H1 (cell line): ENCODE measurements at regions not wholly inside any gene's neighbourhood (a gene's known extent, or its start where the extent isn't known, plus 50 kb on each side); places are given as distances from the start of the nearest gene placed in this dataset.

ENCODE experiments used
- CHD1 ChIP-seq: IDR thresholded peaks from 2 replicates; pipeline ENCODE4 v1.6.1; 2012; ENCODE audit warnings: low read depth, low read length, improper control_type of control experiment
- CTBP2 ChIP-seq: IDR thresholded peaks from 2 replicates; pipeline ENCODE4 v1.7.0; 2011; ENCODE audit warnings: borderline replicate concordance, mild to moderate bottlenecking, moderate library complexity, mixed read lengths, low read length; ENCODE audit not compliant: insufficient read depth, insufficient read length
- RFX5 ChIP-seq: IDR thresholded peaks from 2 replicates; pipeline ENCODE4 v1.6.1; 2011; ENCODE audit warnings: low read depth, low read length, improper control_type of control experiment, borderline replicate concordance

- TF ChIP-seq CHD1 (no peak), CTBP2 (no peak), RFX5 (no peak)
Measured at GRCh38 chr1:118254001-118254400, 69.0 kb upstream of the SPAG17 start (continued).
